ENCODE measurements at regions not wholly inside any gene's neighbourhood (a gene's known extent, or its start where the extent isn't known, plus 50 kb on each side); places are given as distances from the start of the nearest gene placed in this dataset.

- TF ChIP-seq CTCF (IDR thresholded peaks at IDR 0.05; ENCODE audit: insufficient read depth, low read length, severe bottlenecking), result no peak
- DNase-seq (ENCODE audit: low read depth) (no peak), FAIRE-seq (no peak)
- Histone ChIP-seq H3K4me3 (ENCODE audit: low read depth, low read length) (no peak overlapping the region), H3K27me3 (ENCODE audit: control insufficient read depth, insufficient read depth, low read length) (no peaks in the 10 kb centered on the region), H3K36me3 (ENCODE audit: control insufficient read depth, insufficient read depth, low read length) (no peaks in the 10 kb centered on the region)
Observed at GRCh38 chr5:159835548-159835947, 80.7 kb upstream of the ADRA1B start.

- TF ChIP-seq CTCF (IDR thresholded peaks at IDR 0.05; ENCODE audit: insufficient read depth, low read length, severe bottlenecking), result no peak
Observed at GRCh38 chr5:159836691-159837090, 79.6 kb upstream of the ADRA1B start.

GRCh38 chr5:159837860-159838259 is 78.4 kb upstream of the ADRA1B start:
- FAIRE-seq (peak; percentile 18), DNase-seq (ENCODE audit: low read depth) (peak; percentile 82)
- no peak for TF ChIP-seq CTCF (IDR thresholded peaks at IDR 0.05; ENCODE audit: insufficient read depth, low read length, severe bottlenecking)
- H3K27me3 ChIP-seq (ENCODE audit: control insufficient read depth, insufficient read depth, low read length), result no peaks in the 10 kb centered on the region
- H3K4me3 ChIP-seq (ENCODE audit: low read depth, low read length), result no peak overlapping the region
- no peaks in the 10 kb centered on the region for H3K36me3 ChIP-seq (ENCODE audit: control insufficient read depth, insufficient read depth, low read length)

More at GRCh38 chr5:159836691-159837090, 79.6 kb upstream of the ADRA1B start:
- DNase-seq (ENCODE audit: low read depth) (no peak), FAIRE-seq (no peak)
- H3K4me3 ChIP-seq (ENCODE audit: low read depth, low read length), result no peak overlapping the region
- H3K27me3 ChIP-seq (ENCODE audit: control insufficient read depth, insufficient read depth, low read length), result no peaks in the 10 kb centered on the region
- H3K36me3 ChIP-seq (ENCODE audit: control insufficient read depth, insufficient read depth, low read length), result no peaks in the 10 kb centered on the region

GRCh38 chr5:159838551-159839222 is 77.6 kb upstream of the ADRA1B start:
- FAIRE-seq (peak; percentile 84), DNase-seq (ENCODE audit: low read depth) (peak; percentile 95)
- no peak for TF ChIP-seq CTCF (IDR thresholded peaks at IDR 0.05; ENCODE audit: insufficient read depth, low read length, severe bottlenecking)
- Histone ChIP-seq H3K4me3 (ENCODE audit: low read depth, low read length) (no peak overlapping the region), H3K36me3 (ENCODE audit: control insufficient read depth, insufficient read depth, low read length) (no peaks in the 10 kb centered on the region), H3K27me3 (ENCODE audit: control insufficient read depth, insufficient read depth, low read length) (no peaks in the 10 kb centered on the region)

GRCh38 chr5:159844267-159845121 is 71.8 kb upstream of the ADRA1B start:
- no peak for FAIRE-seq
- DNase-seq (ENCODE audit: low read depth), result peak; percentile 62
- TF ChIP-seq CTCF (IDR thresholded peaks at IDR 0.05; ENCODE audit: insufficient read depth, low read length, severe bottlenecking), result no peak
- Histone ChIP-seq H3K4me3 (ENCODE audit: low read depth, low read length) (no peak overlapping the region), H3K27me3 (ENCODE audit: control insufficient read depth, insufficient read depth, low read length) (no peaks in the 10 kb centered on the region), H3K36me3 (ENCODE audit: control insufficient read depth, insufficient read depth, low read length) (no peaks in the 10 kb centered on the region)

Measured in bronchial epithelial cell (primary cell).